Vagina (tissue), 2 donors: ENCODE measurements at regions not wholly inside any gene's neighbourhood (a gene's known extent, or its start where the extent isn't known, plus 50 kb on each side); places are given as distances from the start of the nearest gene placed in this dataset.

ENCODE experiments used
- DNase-seq, 2 donors: peaks; one replicate each; pipeline ENCODE4 v3.0.0-alpha.2; 2017; ENCODE audit errors: extremely low spot score in 2 of 2
- H3K27ac ChIP-seq: fragments of 200-600 bp; sonication (generic); one replicate; pipeline ENCODE4 v1.5.1; 2019
- H3K27me3 ChIP-seq: fragments of 200-600 bp; sonication (generic); one replicate; pipeline ENCODE4 v1.5.1; 2019
- H3K36me3 ChIP-seq, 2 donors: fragments of 200-600 bp; sonication (generic); one replicate each; pipeline ENCODE4 v1.5.1; 2017 to 2019
- H3K4me1 ChIP-seq: fragments of 200-600 bp; sonication (generic); one replicate; pipeline ENCODE4 v1.5.1; 2019
- H3K4me3 ChIP-seq, 2 donors: fragments of 200-600 bp; sonication (generic); 1 replicate in 1 of 2; 2 replicates in 1 of 2; pipeline ENCODE4 v1.5.1; 2016 to 2019
- H3K9me3 ChIP-seq: fragments of 200-600 bp; sonication (generic); one replicate; pipeline ENCODE4 v1.5.1; 2019
- POLR2A ChIP-seq, 2 donors: fragments of 450-650 bp; IDR thresholded peaks; one replicate each; pipeline ENCODE4 v1.6.1; 2017; ENCODE audit warnings: antibody characterized with exemption in 2 of 2, mild to moderate bottlenecking in 2 of 2, moderate library complexity in 2 of 2
- POLR2AphosphoS5 ChIP-seq, 2 donors: sonication (generic); formaldehyde crosslinking; IDR thresholded peaks; one replicate each; pipeline ENCODE4 v1.9.0; 2017; ENCODE audit warnings: antibody characterized with exemption in 2 of 2, mild to moderate bottlenecking in 2 of 2, low read depth in 1 of 2; ENCODE audit not compliant: insufficient read depth in 1 of 2
- intact Hi-C: fragments of 100-400 bp; cut with DNase I; formaldehyde crosslinking; loops from one replicate; pipeline ENCODE4 v1.15.1; 2023
- TF ChIP-seq, protein P1 (sequence below), 3 experiments: fragments of 450-650 bp in 2 of 3; fragments of 200-600 bp in 1 of 3; sonication (generic) in 1 of 3; IDR thresholded peaks; one replicate each; pipeline ENCODE4 v1.5.1; 2017 to 2019; ENCODE audit warnings: antibody characterized with exemption in 3 of 3, mild to moderate bottlenecking in 2 of 3, moderate library complexity in 2 of 3

DNA sequence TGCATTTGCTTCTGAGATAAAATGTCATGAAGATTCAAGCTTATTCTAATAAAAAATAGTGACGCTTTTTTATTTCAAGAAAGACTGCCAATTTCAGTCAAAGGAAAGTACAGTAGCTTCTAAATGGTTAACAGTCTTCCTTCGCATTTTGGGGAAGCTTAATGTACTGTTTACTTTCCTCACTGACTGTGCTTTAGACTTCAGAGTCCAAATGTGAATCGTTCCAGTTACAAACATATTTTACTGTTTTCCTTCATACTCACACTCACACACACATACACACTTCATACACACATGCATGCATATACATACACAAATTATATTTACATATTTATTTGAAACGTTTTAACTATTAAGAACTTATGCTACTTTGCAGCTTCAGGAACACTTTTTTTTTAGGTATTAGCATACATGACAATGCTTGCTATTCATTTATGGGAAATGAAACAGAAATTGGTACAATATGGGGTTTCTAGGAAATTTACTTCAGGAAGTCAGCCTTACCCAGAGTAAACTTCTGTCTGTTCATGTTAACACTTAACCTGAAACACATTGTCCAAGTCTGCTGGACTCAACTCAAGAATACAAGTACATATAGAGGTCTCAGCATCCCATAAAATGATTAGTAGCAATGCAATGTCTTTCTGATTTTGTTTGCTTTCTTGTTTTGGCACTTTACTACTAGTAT, 145.4 kb downstream of the RPS12 start:
- TF ChIP-seq POLR2AphosphoS5 (IDR thresholded peaks at IDR 0.05; ENCODE audit: insufficient read depth in 1 of 2, low read depth in 1 of 2): no peak
- TF ChIP-seq, protein P1, sequence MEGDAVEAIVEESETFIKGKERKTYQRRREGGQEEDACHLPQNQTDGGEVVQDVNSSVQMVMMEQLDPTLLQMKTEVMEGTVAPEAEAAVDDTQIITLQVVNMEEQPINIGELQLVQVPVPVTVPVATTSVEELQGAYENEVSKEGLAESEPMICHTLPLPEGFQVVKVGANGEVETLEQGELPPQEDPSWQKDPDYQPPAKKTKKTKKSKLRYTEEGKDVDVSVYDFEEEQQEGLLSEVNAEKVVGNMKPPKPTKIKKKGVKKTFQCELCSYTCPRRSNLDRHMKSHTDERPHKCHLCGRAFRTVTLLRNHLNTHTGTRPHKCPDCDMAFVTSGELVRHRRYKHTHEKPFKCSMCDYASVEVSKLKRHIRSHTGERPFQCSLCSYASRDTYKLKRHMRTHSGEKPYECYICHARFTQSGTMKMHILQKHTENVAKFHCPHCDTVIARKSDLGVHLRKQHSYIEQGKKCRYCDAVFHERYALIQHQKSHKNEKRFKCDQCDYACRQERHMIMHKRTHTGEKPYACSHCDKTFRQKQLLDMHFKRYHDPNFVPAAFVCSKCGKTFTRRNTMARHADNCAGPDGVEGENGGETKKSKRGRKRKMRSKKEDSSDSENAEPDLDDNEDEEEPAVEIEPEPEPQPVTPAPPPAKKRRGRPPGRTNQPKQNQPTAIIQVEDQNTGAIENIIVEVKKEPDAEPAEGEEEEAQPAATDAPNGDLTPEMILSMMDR (IDR thresholded peaks at IDR 0.05): no peak
- TF ChIP-seq POLR2A (IDR thresholded peaks at IDR 0.05): no peak
- Histone ChIP-seq H3K27me3 (no peaks in the 10 kb centered on the region), H3K4me3 (no peak overlapping the region), H3K36me3 (no peaks in the 10 kb centered on the region), H3K4me1 (no peaks in the 10 kb centered on the region), H3K9me3 (no peaks in the 10 kb centered on the region), H3K27ac (no peak overlapping the region)
- intact Hi-C loops: loop anchor here (10.0 kb wide), 1 partner anchor 555 kb away; no protein-coding TSS in a partner anchor
- DNase-seq: no peak

DNA sequence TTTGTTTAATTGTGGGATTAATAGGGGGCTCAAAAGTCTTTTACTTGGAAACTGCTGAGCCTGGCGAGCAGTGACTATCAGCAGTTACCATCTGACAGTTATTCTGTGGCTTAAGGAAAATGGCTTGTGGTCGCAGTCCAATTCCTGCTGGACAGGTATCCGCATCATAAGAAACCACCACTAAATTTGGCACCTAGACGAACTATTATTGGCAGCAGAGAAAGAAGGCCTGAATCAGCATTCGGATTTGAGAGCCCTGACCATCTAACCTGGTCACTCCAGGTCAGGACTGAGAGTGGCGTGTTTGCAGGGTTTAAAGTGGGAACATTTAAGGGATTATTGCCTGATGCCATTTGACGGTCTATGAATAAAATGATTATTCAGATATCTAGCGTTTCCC, 146.4 kb downstream of the RPS12 start:
- H3K27me3 ChIP-seq: no peaks in the 10 kb centered on the region
- no peak for DNase-seq
- H3K4me1 ChIP-seq: no peaks in the 10 kb centered on the region
- no peaks in the 10 kb centered on the region for H3K36me3 ChIP-seq
- no peak overlapping the region for H3K27ac ChIP-seq
- H3K4me3 ChIP-seq: no peak overlapping the region
- TF ChIP-seq POLR2AphosphoS5 (IDR thresholded peaks at IDR 0.05; ENCODE audit: insufficient read depth in 1 of 2, low read depth in 1 of 2) (no peak), POLR2A (IDR thresholded peaks at IDR 0.05) (no peak)
- TF ChIP-seq, protein P1 (IDR thresholded peaks at IDR 0.05): no peak
- no peaks in the 10 kb centered on the region for H3K9me3 ChIP-seq
- intact Hi-C loops: loop anchor here (10.0 kb wide), 1 partner anchor 554 kb away; no protein-coding TSS in a partner anchor

DNA sequence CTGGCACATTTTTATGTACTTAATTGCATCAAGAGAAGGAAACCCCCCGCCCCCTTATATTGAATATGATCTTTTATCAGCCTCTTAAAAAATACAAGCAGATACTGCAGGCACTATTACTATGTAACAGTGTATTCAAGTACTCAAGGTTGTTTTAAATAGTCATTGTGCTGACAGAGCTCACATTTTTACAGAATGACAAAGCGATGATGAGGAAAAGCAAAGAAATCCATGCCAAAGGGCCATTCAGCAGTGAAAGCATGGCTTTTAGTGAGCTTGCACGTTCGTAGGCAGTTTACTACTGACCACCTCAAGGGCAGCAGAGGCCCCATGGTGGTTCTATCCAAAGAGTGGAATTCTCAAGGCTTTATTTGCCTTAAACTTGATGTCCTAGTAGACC, 146.8 kb downstream of the RPS12 start:
- Histone ChIP-seq H3K9me3 (no peaks in the 10 kb centered on the region), H3K4me3 (no peak overlapping the region), H3K27me3 (no peaks in the 10 kb centered on the region), H3K27ac (no peak overlapping the region), H3K4me1 (no peaks in the 10 kb centered on the region), H3K36me3 (no peaks in the 10 kb centered on the region)
- TF ChIP-seq, protein P1 (IDR thresholded peaks at IDR 0.05): no peak
- TF ChIP-seq POLR2A (IDR thresholded peaks at IDR 0.05) (no peak), POLR2AphosphoS5 (IDR thresholded peaks at IDR 0.05; ENCODE audit: insufficient read depth in 1 of 2, low read depth in 1 of 2) (no peak)
- no peak for DNase-seq
- intact Hi-C loops: loop anchor here (10.0 kb wide), 1 partner anchor 554 kb away; no protein-coding TSS in a partner anchor

DNA sequence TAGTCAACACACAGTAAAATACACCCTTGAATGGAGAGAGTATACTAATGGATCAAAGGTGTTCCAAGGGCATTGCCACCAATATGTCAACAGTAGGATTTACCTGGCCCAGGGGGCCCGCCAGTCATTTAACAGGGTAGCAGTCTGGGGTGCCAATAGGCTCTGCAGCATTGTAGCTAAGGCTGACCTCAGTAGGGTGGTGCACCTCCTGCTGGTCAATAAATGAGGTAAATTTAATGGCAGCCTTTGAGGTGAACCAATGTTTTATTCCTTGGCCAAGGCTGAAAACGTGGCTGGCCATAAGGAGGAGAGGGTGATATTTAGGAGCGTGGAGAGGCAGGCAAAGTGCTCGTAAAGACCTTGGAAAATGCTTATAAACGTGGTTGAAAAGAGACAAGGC, 147.2 kb downstream of the RPS12 start:
- H3K4me1 ChIP-seq: no peaks in the 10 kb centered on the region
- H3K4me3 ChIP-seq: no peak overlapping the region
- H3K27me3 ChIP-seq: no peaks in the 10 kb centered on the region
- no peaks in the 10 kb centered on the region for H3K9me3 ChIP-seq
- H3K27ac ChIP-seq: no peak overlapping the region
- no peak for DNase-seq
- TF ChIP-seq POLR2A (IDR thresholded peaks at IDR 0.05): no peak
- TF ChIP-seq, protein P1 (IDR thresholded peaks at IDR 0.05): no peak
- no peak for TF ChIP-seq POLR2AphosphoS5 (IDR thresholded peaks at IDR 0.05; ENCODE audit: insufficient read depth in 1 of 2, low read depth in 1 of 2)
- intact Hi-C loops: loop anchor here (10.0 kb wide), 1 partner anchor 553 kb away; no protein-coding TSS in a partner anchor
- no peaks in the 10 kb centered on the region for H3K36me3 ChIP-seq
